ENCODE measurements at regions not wholly inside any gene's neighbourhood (a gene's known extent, or its start where the extent isn't known, plus 50 kb on each side); places are given as distances from the start of the nearest gene placed in this dataset.
"Not testable (repeated sequence)": the region's sequence is repeated elsewhere in the genome, so short reads cannot be mapped to it uniquely, and the experiment has no call there.

DNA sequence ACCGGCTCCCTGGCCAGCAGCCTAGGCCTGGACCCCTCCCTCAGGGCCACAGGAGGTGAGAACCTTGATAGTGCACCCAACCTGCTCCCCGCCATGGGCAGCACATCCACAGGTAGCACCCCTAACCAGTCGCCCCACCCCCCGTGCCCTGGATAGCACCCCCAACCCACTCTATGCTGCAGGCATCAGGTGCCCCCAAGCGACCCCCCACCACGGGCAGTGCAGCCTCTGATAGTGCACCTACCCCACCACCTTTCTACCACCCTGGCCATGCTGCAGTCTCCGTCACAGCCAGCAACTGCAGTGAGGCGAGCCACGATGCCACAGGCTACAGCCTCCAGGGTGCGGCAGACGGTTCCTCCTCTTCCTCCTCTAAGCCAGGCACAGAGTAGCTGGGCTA, 55.6 kb downstream of the SOWAHC start:
- DNase-seq (ENCODE audit: low spot score) = no peak

DNA sequence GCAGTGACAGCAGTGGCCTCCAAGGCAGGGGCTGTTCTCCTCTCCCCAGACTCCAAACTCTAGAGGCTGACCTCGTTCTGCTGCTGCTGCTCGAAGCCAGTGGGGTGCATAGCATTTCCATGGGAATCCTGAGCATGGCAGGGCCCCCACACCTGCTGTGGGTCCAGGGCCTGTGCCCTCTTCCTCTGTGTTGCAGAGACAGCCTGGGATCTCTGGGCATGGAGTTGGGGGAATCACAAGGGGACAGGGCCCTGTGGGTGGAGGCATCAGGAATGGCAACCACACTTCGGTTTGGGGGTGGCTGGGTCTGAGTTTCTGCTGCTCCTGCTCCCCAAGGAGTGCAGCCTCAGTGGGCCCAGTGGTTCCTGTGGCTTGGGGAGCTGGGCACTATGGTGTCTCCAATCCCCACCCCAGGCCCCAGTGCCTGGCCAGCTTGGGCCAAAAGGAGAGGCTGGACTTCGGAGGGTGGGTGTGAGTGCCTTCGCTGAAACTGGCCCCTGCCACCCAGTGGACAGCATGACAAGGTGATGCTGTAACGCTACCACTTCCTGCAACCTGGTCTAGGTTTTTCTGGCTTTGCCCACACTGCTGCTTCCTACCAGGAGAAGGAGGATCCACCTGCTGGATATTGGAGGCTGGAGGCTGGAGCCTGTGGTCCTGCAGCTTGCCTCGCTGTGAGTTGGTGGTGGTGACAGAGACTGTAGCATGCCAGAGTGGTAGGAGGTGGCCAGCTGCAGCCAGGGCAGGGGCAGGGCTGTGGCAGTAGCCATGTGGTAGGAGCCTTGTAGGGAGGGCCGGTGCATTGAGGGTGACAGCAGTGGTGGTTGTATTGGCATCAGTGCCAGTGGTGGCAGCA, 56.6 kb downstream of the SOWAHC start:
- no peak for DNase-seq (ENCODE audit: low spot score)

DNA sequence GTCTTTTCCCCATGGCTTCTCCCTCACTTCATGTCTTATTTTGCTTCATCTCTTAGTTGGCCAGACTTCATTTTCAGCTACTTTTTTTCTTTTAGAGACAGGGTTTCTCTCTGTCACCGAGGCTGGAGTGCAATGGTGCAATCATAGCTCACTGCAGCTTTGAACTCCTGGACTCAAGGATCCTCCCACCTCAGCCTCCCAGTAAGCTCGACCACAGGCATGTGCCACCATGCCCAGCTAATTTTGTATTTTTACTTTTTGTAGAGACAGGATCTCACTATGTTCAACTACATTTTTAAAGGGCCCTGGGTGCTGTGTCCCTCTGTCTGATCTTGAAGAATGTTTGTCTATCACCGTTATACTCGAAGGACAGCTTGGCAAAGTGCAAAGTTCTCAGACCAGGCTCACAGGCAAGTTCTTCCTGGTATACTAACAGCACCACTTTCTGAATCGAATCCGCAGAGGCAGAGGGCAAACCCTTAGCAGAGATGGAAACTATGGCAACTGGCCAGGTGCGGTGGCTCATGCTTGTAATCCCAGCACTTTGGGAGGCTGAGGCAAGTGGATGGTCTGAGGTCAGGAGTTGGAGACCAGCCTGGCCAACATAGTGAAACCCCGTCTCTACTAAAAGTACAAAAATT, 60.9 kb downstream of the SOWAHC start:
- no peak for DNase-seq (ENCODE audit: low spot score)

DNA sequence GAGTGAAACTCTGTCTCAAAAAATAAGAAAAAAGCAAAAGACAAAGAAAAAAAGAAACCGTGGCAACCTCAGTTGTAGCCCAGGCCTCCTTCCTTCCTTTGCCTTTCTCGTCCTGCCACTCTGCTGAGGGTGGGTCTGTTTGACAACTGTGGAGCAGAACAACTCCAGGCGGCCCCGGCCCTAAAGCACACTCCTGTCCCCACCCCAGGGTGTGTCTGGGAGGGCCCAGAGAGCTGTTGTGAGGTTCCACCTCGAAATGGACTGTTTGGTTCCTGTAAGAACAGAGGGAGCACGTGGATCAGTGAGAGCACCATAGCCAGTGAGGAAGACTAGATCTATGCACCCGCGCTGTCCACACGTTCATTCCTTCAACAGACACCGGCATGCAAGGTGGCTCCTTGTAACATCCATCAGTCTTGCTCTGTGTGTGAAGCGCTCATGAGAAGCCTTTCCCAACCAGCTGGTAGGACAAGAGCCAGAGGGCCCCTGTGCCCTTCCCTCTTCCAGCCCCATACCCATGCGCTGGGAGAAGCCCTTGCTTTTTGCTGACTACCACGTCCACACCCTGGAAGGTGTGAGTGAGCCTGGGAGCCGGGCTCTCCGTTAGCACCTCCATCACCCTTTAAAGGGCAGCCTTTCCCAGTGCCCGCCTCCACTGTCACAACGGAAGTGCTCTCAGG, 61.6 kb downstream of the SOWAHC start:
- no peak for DNase-seq (ENCODE audit: low spot score)

DNA sequence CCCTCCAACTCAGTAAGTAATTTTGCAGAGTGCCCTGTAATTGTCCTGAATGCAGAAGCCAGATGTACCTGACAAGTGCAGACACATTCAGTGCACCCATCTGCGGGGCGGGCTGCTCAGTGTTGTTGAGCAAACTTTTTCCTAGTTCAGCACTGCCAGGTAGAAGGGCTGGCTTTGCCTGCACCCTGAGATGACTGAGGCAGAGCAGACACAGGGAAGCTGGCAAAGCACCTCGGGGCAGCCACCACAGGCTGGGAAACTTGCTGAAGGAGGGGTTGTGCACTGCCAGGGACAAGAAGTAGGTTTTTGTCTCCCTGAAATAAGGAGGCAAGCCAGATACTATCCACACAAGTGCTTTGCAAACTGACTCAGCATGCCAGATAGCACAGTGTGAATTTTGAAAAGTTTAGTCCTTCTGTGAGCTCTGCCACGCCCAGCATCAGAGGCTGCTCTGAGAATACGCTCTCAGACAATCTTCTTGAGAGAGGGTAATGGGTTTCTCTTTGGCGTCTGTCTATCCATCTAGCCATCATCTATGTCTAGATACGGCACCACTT, 62.3 kb downstream of the SOWAHC start:
- DNase-seq (ENCODE audit: low spot score) = peak; percentile 19

DNA sequence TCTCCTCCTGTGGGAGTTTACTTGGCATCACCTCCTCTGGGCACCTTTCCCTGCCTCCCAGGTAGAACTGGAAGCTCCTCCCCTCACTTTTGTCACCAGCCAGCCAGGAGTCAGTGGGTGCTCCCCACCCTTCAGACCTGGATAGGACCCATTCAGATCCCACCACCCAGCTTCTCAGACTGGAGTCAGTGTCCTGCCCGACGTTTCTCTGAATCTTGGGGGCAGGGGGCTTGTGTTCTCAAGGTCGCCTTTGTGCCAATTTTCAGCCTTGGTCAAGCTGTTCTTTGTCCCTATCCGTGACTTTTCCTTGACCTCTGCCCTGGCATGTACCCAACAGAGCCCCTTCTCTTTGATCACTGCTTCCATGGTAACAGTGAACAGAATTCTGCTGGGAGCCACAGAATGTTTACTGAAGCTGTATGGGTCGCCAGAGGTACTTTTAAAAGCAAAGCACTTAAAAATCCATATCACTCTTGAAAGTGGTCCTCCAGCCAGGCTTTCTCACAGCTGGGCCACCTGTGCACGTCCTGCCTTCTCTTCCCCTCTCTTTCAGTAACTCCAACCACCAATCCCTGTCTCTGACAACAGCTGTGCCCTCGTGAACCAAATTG, 63.1 kb downstream of the SOWAHC start:
- not testable (repeated sequence) for DNase-seq (ENCODE audit: low spot score)

DNA sequence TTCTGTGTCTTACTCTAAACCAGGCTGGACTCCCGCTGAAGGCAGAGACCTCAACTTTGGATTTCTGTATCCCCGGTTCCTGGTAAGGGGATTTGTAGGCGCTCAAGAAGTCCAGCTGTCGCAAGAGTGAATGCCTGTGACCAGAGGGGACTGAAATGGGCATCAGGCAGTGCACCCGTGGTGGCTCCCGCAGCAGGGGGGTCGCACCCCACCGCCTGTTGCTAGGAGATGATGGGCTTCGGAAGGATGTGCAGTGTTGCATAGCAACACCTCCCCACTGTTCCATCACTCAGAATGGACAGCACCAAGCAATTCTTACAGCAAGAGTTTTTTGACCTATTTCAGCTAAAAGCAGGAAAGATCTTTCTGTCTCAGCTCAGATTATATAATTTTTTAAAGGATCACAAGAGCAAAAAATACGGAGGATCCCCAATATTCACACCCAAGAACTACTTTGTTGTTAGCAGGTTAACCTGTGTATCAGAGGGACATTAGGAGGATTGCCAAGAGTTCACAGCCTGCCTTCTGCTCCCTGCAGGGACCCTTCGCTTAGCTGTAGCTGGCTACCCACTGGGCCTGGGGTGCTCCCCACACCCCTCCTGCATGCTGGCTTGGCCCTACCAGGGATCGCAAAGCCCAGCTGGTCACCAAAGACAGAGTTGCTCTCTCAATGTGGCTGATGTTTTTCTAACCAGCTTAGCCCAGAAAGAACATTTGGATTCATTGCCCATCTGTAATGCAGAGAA, 63.8 kb downstream of the SOWAHC start:
- no peak for DNase-seq (ENCODE audit: low spot score)

DNA sequence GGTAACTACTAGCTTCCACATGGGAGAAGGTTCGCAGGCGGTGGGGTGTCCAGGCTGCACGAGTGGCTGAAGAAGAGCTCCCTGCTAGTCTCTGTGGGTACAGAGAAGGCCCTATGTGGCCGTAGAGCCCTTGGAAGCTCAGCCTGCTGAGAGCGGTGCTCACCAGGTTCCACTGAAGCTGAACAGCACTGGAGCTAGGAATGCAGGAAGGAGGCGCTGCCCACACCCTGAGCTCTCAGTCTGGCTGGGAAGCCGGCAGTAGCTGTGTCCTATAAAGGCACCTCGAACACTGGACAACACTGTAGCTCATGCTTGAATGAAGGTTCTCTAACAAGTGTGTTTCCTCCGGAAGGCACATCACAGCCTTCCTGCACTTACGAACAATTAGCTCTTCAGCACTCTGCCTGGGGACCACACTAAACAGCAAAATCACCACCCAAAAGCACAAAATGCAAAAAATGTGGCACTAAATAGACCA, 64.6 kb downstream of the SOWAHC start:
- not testable (repeated sequence) for DNase-seq (ENCODE audit: low spot score)

DNA sequence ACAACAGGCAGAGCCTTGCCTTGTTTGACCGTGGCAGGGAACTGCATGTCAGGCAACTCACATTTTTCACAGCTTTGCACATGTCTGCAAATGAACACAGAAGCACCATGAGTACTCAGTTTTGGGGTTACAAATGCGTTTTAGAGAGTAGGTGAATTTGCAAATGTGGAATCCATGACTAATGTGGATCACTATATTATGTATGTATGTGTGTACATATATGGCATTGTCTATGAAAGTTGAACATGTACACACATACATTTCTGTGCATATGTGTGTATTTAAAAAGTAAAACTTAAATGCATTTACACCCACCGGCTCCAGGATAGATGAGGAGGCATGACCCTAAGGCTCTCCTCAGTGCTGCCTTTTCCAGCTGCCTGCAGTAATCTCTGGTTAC, 65.1 kb downstream of the SOWAHC start:
- no peak for DNase-seq (ENCODE audit: low spot score)

DNA sequence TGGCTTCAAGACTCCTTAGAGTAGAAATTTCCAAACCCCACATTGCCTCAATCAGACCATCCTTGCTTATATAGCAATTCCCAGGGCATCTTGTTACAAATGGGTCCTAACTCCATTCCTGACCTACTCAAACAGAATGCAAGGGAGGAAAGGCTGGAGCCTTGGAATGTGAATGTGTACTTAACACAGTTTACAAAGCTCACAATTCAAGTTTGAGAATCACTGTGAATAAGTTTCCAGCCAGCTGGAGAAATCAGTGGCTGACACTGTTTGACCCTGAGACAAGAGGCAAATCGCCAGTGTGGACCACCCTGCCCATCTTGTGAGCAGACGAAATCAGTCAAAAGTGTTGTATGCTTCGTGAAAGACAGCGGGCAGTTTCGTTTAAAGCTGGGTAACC, 65.5 kb downstream of the SOWAHC start:
- no peak for DNase-seq (ENCODE audit: low spot score)

DNA sequence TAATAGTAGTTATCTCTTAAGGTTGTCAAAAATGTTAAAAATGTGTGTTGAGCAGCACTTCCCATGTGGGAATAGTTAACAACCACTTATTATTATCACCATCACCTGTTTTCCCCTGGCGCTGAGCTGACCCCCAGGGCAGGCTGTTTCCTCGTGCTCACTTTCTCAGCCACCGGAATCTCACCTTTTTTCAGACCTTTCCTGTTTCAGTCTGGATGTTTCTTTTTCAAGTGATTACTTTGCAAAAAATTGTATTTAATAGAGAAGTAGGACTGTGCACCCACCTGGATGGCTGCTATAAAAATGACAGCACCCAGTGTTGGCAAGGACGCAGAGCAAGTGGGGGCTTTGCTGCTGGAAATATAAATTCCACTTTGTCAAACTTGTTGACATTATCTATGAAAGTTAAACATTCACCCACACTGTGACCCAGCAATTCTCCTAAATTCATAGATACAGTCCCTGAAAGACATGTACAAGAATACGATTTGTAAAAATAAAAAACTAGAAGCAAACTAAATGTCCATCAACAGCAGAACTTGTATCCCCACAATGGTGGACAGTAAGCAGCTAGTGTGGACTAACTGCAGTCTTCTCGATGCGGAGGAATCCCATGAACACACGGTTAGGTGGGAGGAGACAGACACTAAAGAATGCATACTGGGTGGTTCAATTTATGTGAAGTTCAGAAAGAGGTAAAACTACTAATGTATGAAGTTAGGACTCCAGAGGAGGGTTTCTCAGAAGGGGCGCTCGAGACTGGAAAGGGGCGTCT, 66.5 kb downstream of the SOWAHC start:
- no peak for DNase-seq (ENCODE audit: low spot score)

DNA sequence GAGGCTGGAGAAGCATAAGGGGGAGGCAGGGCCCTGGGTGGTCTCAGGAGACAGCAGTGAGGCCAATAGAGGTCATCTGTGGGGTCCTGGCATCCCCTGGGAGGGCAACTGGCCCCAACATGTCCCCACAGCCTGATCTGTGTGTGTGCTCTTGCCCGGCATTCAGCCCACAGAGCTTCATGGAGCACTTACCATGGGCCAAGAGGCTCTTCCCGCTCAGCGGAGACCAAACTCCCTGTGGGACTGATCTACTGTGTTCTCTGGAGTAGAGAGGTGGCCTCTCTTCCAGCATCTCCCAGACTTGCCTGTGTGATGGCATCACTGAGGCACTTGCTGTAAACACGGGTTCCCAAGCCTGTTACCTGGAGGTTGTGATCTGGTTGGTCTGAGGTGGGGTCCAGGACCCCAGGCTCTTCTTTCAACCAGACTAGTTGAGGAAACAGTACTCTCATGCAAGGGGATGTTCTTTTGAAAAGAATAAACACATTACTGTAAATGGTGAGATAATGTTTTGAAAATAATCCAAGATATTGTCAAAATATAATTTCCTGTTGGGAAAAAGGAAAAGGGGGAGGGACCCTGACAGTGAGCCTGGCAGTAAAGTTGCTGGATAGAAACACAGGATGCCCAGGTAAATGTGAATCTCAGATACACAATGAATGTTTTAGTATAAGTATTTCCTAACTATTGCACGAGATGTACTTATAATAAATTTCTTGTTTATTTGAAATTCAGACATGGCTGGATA, 67.6 kb downstream of the SOWAHC start:
- DNase-seq (ENCODE audit: low spot score) = no peak

DNA sequence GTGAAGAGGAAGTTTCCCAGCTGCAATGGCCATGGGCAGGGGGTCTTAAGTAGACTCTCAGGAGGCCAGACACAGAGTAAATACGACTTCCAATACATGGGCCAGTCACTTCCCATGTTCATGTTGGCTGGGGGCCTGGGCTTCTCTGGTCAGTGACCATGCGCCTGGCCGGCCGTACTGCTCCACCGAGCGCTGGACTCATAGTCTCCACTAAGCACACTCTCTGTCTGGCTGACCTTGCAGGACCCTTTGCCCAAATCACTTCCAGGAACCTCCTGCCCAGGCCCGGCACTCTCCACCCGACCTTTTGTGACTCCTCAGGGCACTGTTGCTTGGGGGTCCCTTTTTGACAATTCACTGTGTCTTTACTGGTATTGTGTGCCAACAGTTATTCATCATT, 69.3 kb downstream of the SOWAHC start:
- DNase-seq (ENCODE audit: low spot score) = no peak

DNA sequence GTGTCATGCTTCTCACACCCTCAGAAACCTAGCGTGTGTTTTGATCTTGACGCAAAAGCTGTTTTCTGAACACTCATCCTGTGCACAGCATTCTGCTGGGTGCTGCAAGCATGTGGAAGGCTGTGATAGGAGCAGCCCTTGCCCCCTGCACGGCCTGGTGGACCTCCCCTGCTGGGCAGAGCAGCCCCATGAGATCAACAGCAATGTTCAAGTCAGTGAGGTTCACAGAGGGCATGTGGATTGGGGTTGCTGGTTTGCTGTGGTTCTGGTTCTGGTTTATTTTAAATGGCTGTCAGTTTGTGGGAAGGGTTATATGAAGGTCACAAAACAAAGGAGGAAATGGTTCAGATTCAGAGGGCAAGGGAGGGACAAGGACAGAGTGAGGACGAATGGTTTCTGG, 71.3 kb downstream of the SOWAHC start:
- no peak for DNase-seq (ENCODE audit: low spot score)

DNA sequence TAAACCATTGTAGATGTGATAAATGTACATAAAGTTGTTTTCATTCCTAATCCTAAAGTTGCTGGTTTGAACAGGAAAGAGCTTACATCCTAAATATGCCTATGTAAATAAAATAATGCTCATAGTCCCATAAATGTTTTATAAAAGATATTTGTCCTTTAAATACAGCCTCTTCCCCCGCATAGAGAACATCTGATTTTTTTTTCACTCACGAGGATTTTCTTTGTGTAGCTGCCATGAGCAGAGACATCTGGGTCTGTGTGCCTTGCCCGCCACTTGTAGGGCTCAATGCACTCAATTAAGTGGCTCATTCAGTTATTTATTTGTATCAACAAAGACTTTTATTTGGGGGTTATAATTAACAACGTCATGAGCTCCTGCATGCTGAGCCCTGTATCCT, 72.8 kb downstream of the SOWAHC start:
- DNase-seq (ENCODE audit: low spot score) = no peak

DNA sequence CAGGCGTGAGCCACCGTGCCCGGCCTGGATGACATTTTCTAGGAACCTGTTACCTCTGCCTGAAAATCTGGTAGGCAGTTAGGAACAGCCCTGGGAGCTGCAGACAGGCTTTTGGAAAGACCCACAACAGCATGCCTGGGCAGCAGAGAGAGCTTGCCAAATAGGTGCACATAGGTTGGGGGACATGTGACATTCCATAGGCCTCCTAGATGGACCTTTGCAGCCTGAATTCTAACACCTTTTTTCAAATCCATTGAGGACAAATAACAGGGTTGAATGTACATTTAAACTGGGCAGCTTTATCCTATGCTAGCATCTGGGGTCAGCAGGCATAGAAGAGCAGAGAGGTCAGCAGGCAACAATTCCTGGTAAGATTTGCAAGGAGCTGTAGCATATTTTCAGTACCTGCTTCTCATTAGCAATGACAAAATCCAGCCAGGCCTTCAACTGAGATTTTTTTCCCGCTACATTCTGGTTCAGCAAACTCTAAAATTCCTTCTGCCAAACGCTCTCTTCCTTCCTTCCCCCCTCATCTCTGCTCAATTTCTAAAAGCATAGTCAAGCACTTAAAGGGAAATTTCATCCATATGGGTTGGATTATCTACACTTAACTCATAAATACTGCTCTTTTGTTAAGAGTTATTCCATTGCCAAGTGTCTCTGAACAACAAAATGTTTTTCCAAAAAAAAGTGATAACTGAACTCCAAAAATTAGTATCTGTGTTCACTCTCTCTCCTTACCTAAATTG, 75.2 kb downstream of the SOWAHC start:
- no peak for DNase-seq (ENCODE audit: low spot score)

DNA sequence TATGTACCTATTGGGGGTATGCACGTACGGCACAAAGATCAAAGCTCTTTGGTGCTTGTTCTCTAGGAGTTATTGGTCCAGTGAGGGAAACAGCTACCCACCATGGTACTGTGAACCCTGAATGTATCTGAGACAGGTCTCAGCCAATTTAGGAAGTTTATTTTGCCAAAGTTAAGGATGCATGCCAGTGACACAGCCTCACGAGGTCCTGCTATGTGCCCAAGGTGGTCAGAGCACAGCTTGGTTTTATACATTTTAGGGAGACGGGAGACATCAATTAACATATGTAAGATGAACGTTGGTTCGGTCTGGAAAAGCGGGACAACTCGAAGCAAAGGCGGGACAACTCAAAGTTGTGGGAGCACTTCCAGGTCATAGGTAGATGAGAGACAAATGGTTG, 75.8 kb downstream of the SOWAHC start:
- DNase-seq (ENCODE audit: low spot score) = no peak

DNA sequence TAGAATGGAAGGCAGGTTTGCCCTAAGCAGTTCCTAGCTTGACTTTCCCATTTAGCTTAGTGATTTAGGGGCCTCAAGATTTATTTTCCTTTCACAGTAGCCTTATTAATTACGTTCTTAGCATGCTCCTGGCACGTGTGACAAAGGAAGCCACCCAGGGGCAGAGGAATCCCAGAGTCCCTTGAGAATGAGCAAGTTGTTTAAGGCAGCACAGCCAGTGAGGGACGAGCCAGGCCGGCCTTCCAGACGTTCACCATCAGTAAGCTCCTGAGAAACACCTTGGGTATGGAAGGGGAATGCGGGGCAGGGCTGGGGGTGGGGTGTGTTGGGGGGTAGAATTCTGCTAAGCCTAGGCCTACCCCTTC, 76.3 kb downstream of the SOWAHC start:
- DNase-seq (ENCODE audit: low spot score) = no peak

DNA sequence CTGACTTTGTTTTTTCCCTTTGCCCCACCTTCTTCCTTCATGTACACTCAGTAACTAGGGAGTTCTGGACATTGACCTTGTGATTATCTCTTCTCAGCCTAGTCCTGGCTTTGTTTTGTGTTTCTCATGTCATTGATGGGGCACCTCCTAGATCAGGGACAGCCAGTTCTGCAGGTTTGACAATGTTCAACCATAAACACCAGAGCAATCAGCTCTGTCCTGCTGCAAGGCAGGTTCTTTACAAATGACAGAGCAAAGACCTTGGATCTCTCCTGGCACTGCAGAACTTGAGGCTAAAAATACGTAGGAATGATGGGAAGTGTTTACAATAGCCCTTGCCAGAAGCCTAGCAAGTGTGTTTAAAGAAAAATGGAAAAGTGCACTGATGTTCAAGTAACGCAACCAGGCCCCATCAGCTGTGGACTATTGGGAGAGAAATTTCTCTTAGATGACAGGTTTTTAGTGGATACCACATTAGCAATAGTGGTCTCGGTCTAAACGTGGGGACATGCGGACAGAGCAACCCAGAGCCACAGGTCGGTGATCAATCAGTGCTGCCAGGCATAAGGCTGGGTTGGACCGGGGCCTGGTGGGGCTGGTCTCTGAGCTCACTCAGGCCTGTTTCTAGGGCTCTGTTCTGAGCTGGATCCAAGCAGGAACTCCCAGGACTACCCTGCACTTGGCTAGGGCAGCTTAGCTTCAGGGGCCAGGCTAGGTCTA, 76.8 kb downstream of the SOWAHC start:
- no peak for DNase-seq (ENCODE audit: low spot score)
